NCI-H510A (cell line): ENCODE measurements at regions not wholly inside any gene's neighbourhood (a gene's known extent, or its start where the extent isn't known, plus 50 kb on each side); places are given as distances from the start of the nearest gene placed in this dataset.
A peak's percentile ranks its signal among the peaks of the same experiment; 100 is the strongest.

Source experiments
- DNase-seq: peaks from one replicate; lab custom pipeline; 2025; lab: John Stamatoyannopoulos, UW

GRCh38 chr1:30286988-30287839 is 436.2 kb downstream of the MATN1 start:
- DNase-seq: no peak

GRCh38 chr1:30286241-30286987 is 437.0 kb downstream of the MATN1 start:
- peak; percentile 18 for DNase-seq

GRCh38 chr1:30285501-30285932 is 437.9 kb downstream of the MATN1 start:
- no peak for DNase-seq

- DNase-seq: no peak
Observed at GRCh38 chr1:30284728-30285475, 438.5 kb downstream of the MATN1 start.

GRCh38 chr1:30284226-30284625 is 439.2 kb downstream of the MATN1 start:
- DNase-seq: no peak

- no peak for DNase-seq
Observed at GRCh38 chr1:30283199-30283962, 440.0 kb downstream of the MATN1 start.

GRCh38 chr1:30280572-30280971 is 442.8 kb downstream of the MATN1 start:
- no peak for DNase-seq

- DNase-seq: no peak
Observed at GRCh38 chr1:30277911-30278310, 445.5 kb downstream of the MATN1 start.

- no peak for DNase-seq
Observed at GRCh38 chr1:30277415-30277814, 446.0 kb downstream of the MATN1 start.

- no peak for DNase-seq
Observed at GRCh38 chr1:30275926-30276764, 447.2 kb downstream of the MATN1 start.

GRCh38 chr1:30274976-30275621 is 448.3 kb downstream of the MATN1 start:
- no peak for DNase-seq

GRCh38 chr1:30274173-30274970 is 449.0 kb downstream of the MATN1 start:
- no peak for DNase-seq

GRCh38 chr1:30273456-30273855 is 449.9 kb downstream of the MATN1 start:
- no peak for DNase-seq

- DNase-seq: no peak
Observed at GRCh38 chr1:30273021-30273325, 450.4 kb downstream of the MATN1 start.

- DNase-seq: no peak
Observed at GRCh38 chr1:30272277-30273020, 450.9 kb downstream of the MATN1 start.

- DNase-seq: no peak
Observed at GRCh38 chr1:30271401-30272276, 451.7 kb downstream of the MATN1 start.

- no peak for DNase-seq
Observed at GRCh38 chr1:30270461-30270860, 452.9 kb downstream of the MATN1 start.
